ENCODE measurements at regions not wholly inside any gene's neighbourhood (a gene's known extent, or its start where the extent isn't known, plus 50 kb on each side); places are given as distances from the start of the nearest gene placed in this dataset.
"Not testable (repeated sequence)": the region's sequence is repeated elsewhere in the genome, so short reads cannot be mapped to it uniquely, and the experiment has no call there.

- DNase-seq: no peak
These were observed 155.9 kb downstream of the FOXD2 start for GRCh38 chr1:47593598-47594285.

- no peak for DNase-seq
These were observed 156.8 kb downstream of the FOXD2 start for GRCh38 chr1:47594627-47595026.

- no peak for DNase-seq
These were observed 158.5 kb downstream of the FOXD2 start for GRCh38 chr1:47596328-47596727.

GRCh38 chr1:47598357-47598756 is 160.5 kb downstream of the FOXD2 start:
- no peak for DNase-seq

- no peak for DNase-seq
These were observed 161.9 kb downstream of the FOXD2 start for GRCh38 chr1:47599777-47600176.

GRCh38 chr1:47602491-47602890 is 164.6 kb downstream of the FOXD2 start:
- not testable (repeated sequence) for DNase-seq

GRCh38 chr1:47604869-47605268 is 167.0 kb downstream of the FOXD2 start:
- not testable (repeated sequence) for DNase-seq

GRCh38 chr1:47608296-47608875 is 170.5 kb downstream of the FOXD2 start:
- DNase-seq: no peak

- DNase-seq: no peak
These were observed 174.1 kb downstream of the FOXD2 start for GRCh38 chr1:47611992-47612391.

- no peak for DNase-seq
These were observed 175.0 kb downstream of the FOXD2 start for GRCh38 chr1:47612819-47613218.

- DNase-seq: no peak
These were observed 178.2 kb downstream of the FOXD2 start for GRCh38 chr1:47616036-47616435.

GRCh38 chr1:47616906-47617305 is 179.1 kb downstream of the FOXD2 start:
- no peak for DNase-seq

- no peak for DNase-seq
These were observed 179.8 kb downstream of the FOXD2 start for GRCh38 chr1:47617381-47618221.

GRCh38 chr1:47618222-47618720 is 180.4 kb downstream of the FOXD2 start:
- DNase-seq: no peak

GRCh38 chr1:47618830-47619229 is 181.0 kb downstream of the FOXD2 start:
- DNase-seq: no peak

- DNase-seq: no peak
These were observed 183.6 kb downstream of the FOXD2 start for GRCh38 chr1:47621483-47621882.

GRCh38 chr1:47621977-47622376 is 184.1 kb downstream of the FOXD2 start:
- no peak for DNase-seq

- no peak for DNase-seq
These were observed 185.1 kb downstream of the FOXD2 start for GRCh38 chr1:47622776-47623556.

GRCh38 chr1:47623557-47623940 is 185.7 kb downstream of the FOXD2 start:
- no peak for DNase-seq

- no peak for DNase-seq
These were observed 186.7 kb downstream of the FOXD2 start for GRCh38 chr1:47624531-47624930.

GRCh38 chr1:47627016-47627415 is 189.2 kb downstream of the FOXD2 start:
- no peak for DNase-seq

All from amygdala (tissue), 56 donors.